Right cardiac atrium (tissue), 5 donors: ENCODE measurements at regions not wholly inside any gene's neighbourhood (a gene's known extent, or its start where the extent isn't known, plus 50 kb on each side); places are given as distances from the start of the nearest gene placed in this dataset.

Experiments
- ATAC-seq, 2 donors: fragments of 200-7000 bp; cut with Tn5 transposase; one replicate each; pipeline versions ENCODE4 v1.8.0 to v1.9.1; 2020; ENCODE audit warnings: moderate library complexity in 2 of 2, mild to moderate bottlenecking in 1 of 2
- DNase-seq, 3 donors: peaks; one replicate each; pipeline ENCODE4 v3.0.0-alpha.2; 2020
- H3K27ac ChIP-seq: one replicate; pipeline ENCODE4 v1.5.1; 2013; ENCODE audit warnings: mild to moderate bottlenecking, low read length, control low read depth, moderate library complexity
- H3K27me3 ChIP-seq: one replicate; pipeline ENCODE4 v1.6.1; 2013; ENCODE audit not compliant: control insufficient read depth, insufficient read depth
- H3K4me1 ChIP-seq: one replicate; pipeline ENCODE4 v1.6.1; 2013; ENCODE audit warnings: low read length; ENCODE audit not compliant: control insufficient read depth, insufficient read depth
- H3K4me3 ChIP-seq: one replicate; pipeline ENCODE4 v1.5.1; 2013; ENCODE audit warnings: low read length, control low read depth
- H3K9me3 ChIP-seq: one replicate; pipeline ENCODE4 v1.6.1; 2013; ENCODE audit warnings: low read length; ENCODE audit not compliant: control insufficient read depth
- WGBS: extraction: QIAGEN DNeasy Blood & Tissue Kit; methylation state at CpG from one replicate; pipeline ENCODE4 v1.1.7; 2013; 5-methylcytosine and 5-hydroxymethylcytosine counted together
- intact Hi-C, 4 donors: fragments of 100-400 bp; cut with DNase I; formaldehyde crosslinking; loops; one replicate each; pipeline versions ENCODE4 v1.11.0 to v1.14.0; 2022 to 2023
- donor health status: healthy with polysubstance abuse.
- donor health status: DM: no; HTN: yes; CAD: no.
- donor health status: DM: no; HTN: no; CAD: no.
- donor health status: DM: no; HTN: yes; CAD: no; lungs with severe emphysema.
- donor health status: DM: yes; HTN: yes; CAD: no.

GRCh38 chr6:43934803-43935602 lies 165.0 kb downstream of the VEGFA start:
- 88% methylated on average over 9 of the region's 9 CpGs for WGBS
- ATAC-seq (no peak), DNase-seq (peak in 1 of 3 donors; percentile 4)
- Histone ChIP-seq H3K9me3 (no peaks in the 10 kb centered on the region), H3K27me3 (no peaks in the 10 kb centered on the region), H3K27ac (no peak overlapping the region), H3K4me3 (no peak overlapping the region), H3K4me1 (peaks cover 6% of the 10 kb centered on the region)
- intact Hi-C loops = no loop called here

- Histone ChIP-seq H3K4me1 (peaks cover 6% of the 10 kb centered on the region), H3K9me3 (no peaks in the 10 kb centered on the region), H3K27ac (no peak overlapping the region), H3K4me3 (no peak overlapping the region), H3K27me3 (no peaks in the 10 kb centered on the region)
- DNase-seq (peak in 1 of 3 donors; percentile 5), ATAC-seq (no peak)
- 95% methylated on average over 4 of the region's 4 CpGs for WGBS
- intact Hi-C loops = no loop called here
Observed at GRCh38 chr6:43934183-43934802, 164.3 kb downstream of the VEGFA start.

- WGBS = 70% methylated on average over 19 of the region's 19 CpGs
- Histone ChIP-seq H3K27ac (no peak overlapping the region), H3K9me3 (no peaks in the 10 kb centered on the region), H3K27me3 (no peaks in the 10 kb centered on the region), H3K4me1 (peaks cover 6% of the 10 kb centered on the region), H3K4me3 (no peak overlapping the region)
- ATAC-seq (no peak), DNase-seq (peak in 1 of 3 donors; percentile 17)
- intact Hi-C loops = no loop called here
Observed at GRCh38 chr6:43933148-43933885, 163.3 kb downstream of the VEGFA start.

GRCh38 chr6:43932259-43933147 lies 162.5 kb downstream of the VEGFA start:
- 88% methylated on average over 13 of the region's 13 CpGs for WGBS
- no peaks in the 10 kb centered on the region for H3K27me3 ChIP-seq
- ATAC-seq = no peak

GRCh38 chr6:43931201-43931600 lies 161.2 kb downstream of the VEGFA start:
- DNase-seq (peak in 1 of 3 donors; percentile 16), ATAC-seq (no peak)
- WGBS = 50% methylated on average over 6 of the region's 6 CpGs
- H3K4me3 ChIP-seq = no peak overlapping the region
- no peaks in the 10 kb centered on the region for H3K27me3 ChIP-seq
- no peak overlapping the region for H3K27ac ChIP-seq
- intact Hi-C loops = no loop called here
- H3K9me3 ChIP-seq = no peaks in the 10 kb centered on the region
- H3K4me1 ChIP-seq = no peaks in the 10 kb centered on the region

More at GRCh38 chr6:43932259-43933147, 162.5 kb downstream of the VEGFA start:
- peak in 1 of 3 donors; percentile 21 for DNase-seq
- Histone ChIP-seq H3K4me1 (peaks cover 6% of the 10 kb centered on the region), H3K4me3 (no peak overlapping the region), H3K27ac (no peak overlapping the region), H3K9me3 (no peaks in the 10 kb centered on the region)
- intact Hi-C loops = no loop called here

- peak in 1 of 3 donors; percentile 5 for DNase-seq
- intact Hi-C loops = no loop called here
- 94% methylated on average over 8 of the region's 8 CpGs for WGBS
- H3K27ac ChIP-seq = no peak overlapping the region
- ATAC-seq = no peak
- no peaks in the 10 kb centered on the region for H3K27me3 ChIP-seq
- no peaks in the 10 kb centered on the region for H3K9me3 ChIP-seq
- H3K4me3 ChIP-seq = no peak overlapping the region
- H3K4me1 ChIP-seq = no peaks in the 10 kb centered on the region
Observed at GRCh38 chr6:43930440-43931154, 160.6 kb downstream of the VEGFA start.

- H3K4me1 ChIP-seq = no peaks in the 10 kb centered on the region
- intact Hi-C loops = no loop called here
Observed at GRCh38 chr6:43929511-43929910, 159.5 kb downstream of the VEGFA start.

GRCh38 chr6:43927532-43928210 lies 157.7 kb downstream of the VEGFA start:
- no peaks in the 10 kb centered on the region for H3K4me1 ChIP-seq
- WGBS = 61% methylated on average over 4 of the region's 4 CpGs
- ATAC-seq = peak; percentile 40 to 61
- intact Hi-C loops = no loop called here
- H3K27me3 ChIP-seq = no peaks in the 10 kb centered on the region
- H3K27ac ChIP-seq = no peak overlapping the region
- no peaks in the 10 kb centered on the region for H3K9me3 ChIP-seq
- no peak overlapping the region for H3K4me3 ChIP-seq
- DNase-seq = peak in 1 of 3 donors; percentile 48

More at GRCh38 chr6:43929511-43929910, 159.5 kb downstream of the VEGFA start:
- WGBS = 89% methylated on average over 5 of the region's 5 CpGs
- no peak for ATAC-seq
- H3K27ac ChIP-seq = no peak overlapping the region
- no peaks in the 10 kb centered on the region for H3K27me3 ChIP-seq
- no peaks in the 10 kb centered on the region for H3K9me3 ChIP-seq
- DNase-seq = peak in 1 of 3 donors; percentile 5
- H3K4me3 ChIP-seq = no peak overlapping the region

- DNase-seq (peak; percentile 72 to 80 (median 72)), ATAC-seq (peak; percentile 84 to 95)
- Histone ChIP-seq H3K27me3 (no peaks in the 10 kb centered on the region), H3K27ac (no peak overlapping the region), H3K4me1 (no peaks in the 10 kb centered on the region), H3K9me3 (no peaks in the 10 kb centered on the region), H3K4me3 (no peak overlapping the region)
- intact Hi-C loops = no loop called here
- WGBS = 58% methylated on average over 17 of the region's 17 CpGs
Observed at GRCh38 chr6:43926634-43927531, 156.9 kb downstream of the VEGFA start.
